ENCODE measurements at regions not wholly inside any gene's neighbourhood (a gene's known extent, or its start where the extent isn't known, plus 50 kb on each side); places are given as distances from the start of the nearest gene placed in this dataset.

DNA sequence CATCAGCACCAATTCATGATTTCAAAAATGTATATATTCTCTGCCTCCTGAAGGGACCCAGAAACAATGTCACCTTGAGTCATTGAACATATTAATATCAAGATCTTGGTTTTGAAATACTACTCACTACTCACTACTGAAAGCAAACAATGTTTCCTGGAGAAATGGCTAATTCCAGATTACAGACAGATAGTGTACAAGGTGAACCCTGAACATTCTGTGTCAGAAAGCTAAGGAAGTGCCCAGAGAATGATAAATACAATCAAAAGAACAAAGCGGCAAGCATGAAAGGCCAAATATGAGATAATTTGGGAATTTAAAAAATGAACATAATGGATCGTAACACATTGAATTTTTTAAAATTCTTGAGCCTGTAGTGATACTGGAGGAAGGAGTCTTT is 101.5 kb upstream of the TENT5A start:
- no peak overlapping the region for H3K4me3 ChIP-seq (ENCODE audit: low read depth in 2 of 2, low read length in 2 of 2)
- TF ChIP-seq, protein P1, sequence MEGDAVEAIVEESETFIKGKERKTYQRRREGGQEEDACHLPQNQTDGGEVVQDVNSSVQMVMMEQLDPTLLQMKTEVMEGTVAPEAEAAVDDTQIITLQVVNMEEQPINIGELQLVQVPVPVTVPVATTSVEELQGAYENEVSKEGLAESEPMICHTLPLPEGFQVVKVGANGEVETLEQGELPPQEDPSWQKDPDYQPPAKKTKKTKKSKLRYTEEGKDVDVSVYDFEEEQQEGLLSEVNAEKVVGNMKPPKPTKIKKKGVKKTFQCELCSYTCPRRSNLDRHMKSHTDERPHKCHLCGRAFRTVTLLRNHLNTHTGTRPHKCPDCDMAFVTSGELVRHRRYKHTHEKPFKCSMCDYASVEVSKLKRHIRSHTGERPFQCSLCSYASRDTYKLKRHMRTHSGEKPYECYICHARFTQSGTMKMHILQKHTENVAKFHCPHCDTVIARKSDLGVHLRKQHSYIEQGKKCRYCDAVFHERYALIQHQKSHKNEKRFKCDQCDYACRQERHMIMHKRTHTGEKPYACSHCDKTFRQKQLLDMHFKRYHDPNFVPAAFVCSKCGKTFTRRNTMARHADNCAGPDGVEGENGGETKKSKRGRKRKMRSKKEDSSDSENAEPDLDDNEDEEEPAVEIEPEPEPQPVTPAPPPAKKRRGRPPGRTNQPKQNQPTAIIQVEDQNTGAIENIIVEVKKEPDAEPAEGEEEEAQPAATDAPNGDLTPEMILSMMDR (IDR thresholded peaks at IDR 0.05): no peak
- no peak for TF ChIP-seq REST (IDR thresholded peaks at IDR 0.05; ENCODE audit: insufficient read depth in 1 of 2, low read depth in 2 of 2, low read length in 1 of 2)
- TF ChIP-seq SIN3A (IDR thresholded peaks at IDR 0.05; ENCODE audit: borderline replicate concordance, insufficient read depth, low read depth, low read length): no peak
- intact Hi-C loops (cut with micrococcal nuclease; ENCODE audit: unreplicated experiment): no loop called here
- H3K4me1 ChIP-seq (ENCODE audit: control insufficient read depth, insufficient read depth, low read length): no peaks in the 10 kb centered on the region
- POLR2A ChIA-PET: no interaction called here
- in situ Hi-C loops (cut with HindIII; ENCODE audit: low pct_unique_long_range_greater_than_20kb, low sequenced_read_pairs): no loop called here
- no TSS peak for BruUV-seq (replicated peaks)
- no peaks in the 10 kb centered on the region for H3K27me3 ChIP-seq (ENCODE audit: control insufficient read depth, insufficient read depth, low read length)
- CTCF ChIA-PET: no interaction called here
- ATAC-seq (no peak), DNase-seq (ENCODE audit: low read depth, low spot score) (no peak)
- no peak overlapping the region for H3K27ac ChIP-seq (ENCODE audit: low read length)
- H3K9me3 ChIP-seq (ENCODE audit: control insufficient read depth, insufficient read depth, low read depth, low read length): no peaks in the 10 kb centered on the region
- no peaks in the 10 kb centered on the region for H3K36me3 ChIP-seq (ENCODE audit: control insufficient read depth, insufficient read depth, low read length)

- ATAC-seq: no peak
- intact Hi-C loops (cut with micrococcal nuclease; ENCODE audit: unreplicated experiment) (no loop called here), in situ Hi-C loops (cut with HindIII; ENCODE audit: low pct_unique_long_range_greater_than_20kb, low sequenced_read_pairs) (no loop called here)
- Histone ChIP-seq H3K4me1 (ENCODE audit: control insufficient read depth, insufficient read depth, low read length) (no peaks in the 10 kb centered on the region), H3K9me3 (ENCODE audit: control insufficient read depth, insufficient read depth, low read depth, low read length) (no peaks in the 10 kb centered on the region), H3K36me3 (ENCODE audit: control insufficient read depth, insufficient read depth, low read length) (no peaks in the 10 kb centered on the region), H3K4me3 (ENCODE audit: low read depth in 2 of 2, low read length in 2 of 2) (no peak overlapping the region), H3K27me3 (ENCODE audit: control insufficient read depth, insufficient read depth, low read length) (no peaks in the 10 kb centered on the region), H3K27ac (ENCODE audit: low read length) (no peak overlapping the region)
- no peak for DNase-seq (ENCODE audit: low read depth, low spot score)
- CTCF ChIA-PET: no interaction called here
- BruUV-seq (replicated peaks): no TSS peak
- no peak for TF ChIP-seq SIN3A (IDR thresholded peaks at IDR 0.05; ENCODE audit: borderline replicate concordance, insufficient read depth, low read depth, low read length)
- TF ChIP-seq TCF7L2 (IDR thresholded peaks at IDR 0.05; ENCODE audit: low read depth, low read length): no peak
- TF ChIP-seq REST (IDR thresholded peaks at IDR 0.05; ENCODE audit: insufficient read depth in 1 of 2, low read depth in 2 of 2, low read length in 1 of 2): no peak
- TF ChIP-seq, protein P1 (IDR thresholded peaks at IDR 0.05): no peak
- no peak for TF ChIP-seq POLR2AphosphoS5 (IDR thresholded peaks at IDR 0.05; ENCODE audit: low read depth, low read length)
- POLR2A ChIA-PET: no interaction called here
Observed at GRCh38 chr6:81849248-81849647, 96.8 kb upstream of the TENT5A start.

All from Panc1 (cell line).